HCT116 (cell line): ENCODE measurements at regions not wholly inside any gene's neighbourhood (a gene's known extent, or its start where the extent isn't known, plus 50 kb on each side); places are given as distances from the start of the nearest gene placed in this dataset.

Source experiments
- ATAC-seq: fragments of 200-7000 bp; cut with Tn5 transposase; 2 replicates; pipeline ENCODE4 v1.9.1; 2020; ENCODE audit warnings: mild to moderate bottlenecking, moderate library complexity
- BruUV-seq: library from RNA; stranded (reverse); fragments of 400-500 nt; replicated peaks from 2 replicates; lab custom pipeline; 2021; lab: Mats Ljungman, UMichigan
- CTCF ChIA-PET: fragments of 300-600 bp; sonication (Branson Sonifier 250); formaldehyde crosslinking; loops from one replicate; lab custom pipeline; 2021; ENCODE audit warnings: antibody characterized with exemption; lab: Charles Lee
- POLR2A ChIA-PET: fragments of 300-600, 350-600 bp; sonication (Branson Sonifier 250); formaldehyde crosslinking; loops from one replicate; lab custom pipeline; 2021; ENCODE audit warnings: antibody characterized with exemption; lab: Charles Lee
- RAD21 ChIA-PET, 2 experiments: fragments of 300-600 bp; sonication (Branson Sonifier 250); formaldehyde crosslinking; loops; one replicate each; lab custom pipeline; 2023; ENCODE audit warnings: low total read pairs in 2 of 2; ENCODE audit not compliant: uncharacterized antibody in 2 of 2, unreplicated experiment in 2 of 2, low non-redundant PET in 1 of 2; lab: Charles Lee
- DNase-seq: peaks from one replicate; pipeline ENCODE4 v3.0.0-alpha.2; 2010; ENCODE audit warnings: low read depth, low spot score
- H2AFZ ChIP-seq: fragments of 200-600 bp; shearing (Covaris generic), sonication (generic); 2 replicates; pipeline ENCODE4 v1.6.1; 2017; ENCODE audit warnings: low read depth, mixed run types, mixed read lengths, antibody characterized with exemption, low read length; ENCODE audit not compliant: poor library complexity, severe bottlenecking
- H3K27ac ChIP-seq: 2 replicates; pipeline ENCODE4 v1.5.1; 2012; ENCODE audit warnings: low read depth, low read length
- H3K27me3 ChIP-seq: fragments of 200-600 bp; sonication (generic); 2 replicates; pipeline ENCODE4 v1.6.1; 2016; ENCODE audit warnings: mixed run types, low read length, mixed read lengths; ENCODE audit not compliant: insufficient read depth
- H3K36me3 ChIP-seq, 2 experiments: fragments of 200-500 bp in 1 of 2; fragments of 200-600 bp in 1 of 2; sonication (Bioruptor generic) in 1 of 2; sonication (generic) in 1 of 2; 2 replicates each; pipeline versions ENCODE4 v1.5.1 to v1.6.1; 2014 to 2016; ENCODE audit warnings: low read length in 2 of 2, inconsistent platforms in 1 of 2, mixed read lengths in 1 of 2, mixed run types in 1 of 2; ENCODE audit not compliant: insufficient read depth in 2 of 2, control insufficient read depth in 1 of 2
- H3K4me1 ChIP-seq, 2 experiments: fragments of 200-600 bp in 1 of 2; sonication (generic) in 1 of 2; 2 replicates each; pipeline versions ENCODE4 v1.5.1 to v1.6.1; 2012 to 2017; ENCODE audit warnings: low read length in 2 of 2, inconsistent platforms in 1 of 2, mild to moderate bottlenecking in 1 of 2, mixed read lengths in 1 of 2, mixed run types in 1 of 2, moderate library complexity in 1 of 2; ENCODE audit not compliant: insufficient read depth in 2 of 2, control insufficient read depth in 1 of 2
- H3K4me2 ChIP-seq: fragments of 200-600 bp; sonication (generic); 2 replicates; pipeline ENCODE4 v1.6.1; 2017; ENCODE audit warnings: mixed run types, low read length, mixed read lengths
- H3K4me3 ChIP-seq, 2 experiments: fragments of 200-600 bp in 1 of 2; sonication (generic) in 1 of 2; replicated peaks in 1 of 2; 2 replicates each; pipeline ENCODE4 v1.5.1; 2011 to 2016; ENCODE audit warnings: low read length in 2 of 2, control low read depth in 1 of 2, low read depth in 1 of 2, mild to moderate bottlenecking in 1 of 2, mixed read lengths in 1 of 2, mixed run types in 1 of 2
- H3K79me2 ChIP-seq: fragments of 200-600 bp; sonication (generic); 2 replicates; pipeline ENCODE4 v1.6.1; 2017; ENCODE audit warnings: mild to moderate bottlenecking, mixed run types, low read length, moderate library complexity, mixed read lengths; ENCODE audit not compliant: insufficient read depth
- H3K9ac ChIP-seq: fragments of 200-600 bp; sonication (generic); 2 replicates; pipeline ENCODE4 v1.6.1; 2016; ENCODE audit warnings: low read length, mixed read lengths
- H3K9me2 ChIP-seq: fragments of 200-600 bp; sonication (generic), shearing (Covaris generic); 2 replicates; pipeline ENCODE4 v1.6.1; 2017; ENCODE audit warnings: mixed run types, mild to moderate bottlenecking, moderate library complexity; ENCODE audit not compliant: insufficient read depth
- H3K9me3 ChIP-seq, 2 experiments: fragments of 200-500 bp in 1 of 2; fragments of 200-600 bp in 1 of 2; sonication (Bioruptor generic) in 1 of 2; sonication (generic) in 1 of 2; 2 replicates each; pipeline ENCODE4 v1.6.1; 2014 to 2017; ENCODE audit warnings: low read length in 2 of 2, mixed read lengths in 2 of 2, inconsistent platforms in 1 of 2, low read depth in 1 of 2, mild to moderate bottlenecking in 1 of 2, mixed run types in 1 of 2, moderate library complexity in 1 of 2; ENCODE audit not compliant: control insufficient read depth in 1 of 2, insufficient read depth in 1 of 2
- H4K20me1 ChIP-seq: fragments of 200-600 bp; sonication (generic), shearing (Covaris generic); 2 replicates; pipeline ENCODE4 v1.6.1; 2017; ENCODE audit warnings: mixed run types, mild to moderate bottlenecking, moderate library complexity; ENCODE audit not compliant: insufficient read depth
- CEBPB ChIP-seq: IDR thresholded peaks from 2 replicates; pipeline ENCODE4 v1.6.1; 2012; ENCODE audit warnings: low read depth
- ELF1 ChIP-seq: IDR thresholded peaks from 2 replicates; pipeline ENCODE4 v1.6.1; 2012; ENCODE audit warnings: low read depth, borderline replicate concordance
- FOSL1 ChIP-seq: IDR thresholded peaks from 2 replicates; pipeline ENCODE4 v1.6.1; 2012; ENCODE audit warnings: low read depth
- JUND ChIP-seq: IDR thresholded peaks from 2 replicates; pipeline ENCODE4 v1.6.1; 2012
- POLR2A ChIP-seq: IDR thresholded peaks from 2 replicates; pipeline ENCODE4 v1.7.0; 2011; ENCODE audit warnings: borderline replicate concordance; ENCODE audit not compliant: insufficient read depth, insufficient read length; ENCODE audit errors: extremely low read depth
- SIN3A ChIP-seq: IDR thresholded peaks from 2 replicates; pipeline ENCODE4 v1.6.1; 2012; ENCODE audit warnings: low read depth
- SRF ChIP-seq: IDR thresholded peaks from 2 replicates; pipeline ENCODE4 v1.6.1; 2012; ENCODE audit warnings: low read depth
- TCF7L2 ChIP-seq: IDR thresholded peaks from 2 replicates; pipeline ENCODE4 v1.7.0; 2011; ENCODE audit warnings: borderline replicate concordance, inconsistent platforms; ENCODE audit not compliant: insufficient read depth, insufficient read length; ENCODE audit errors: extremely low read depth
- YY1 ChIP-seq: IDR thresholded peaks from 2 replicates; pipeline ENCODE4 v1.6.1; 2011; ENCODE audit warnings: low read length, low read depth, moderate library complexity, mild to moderate bottlenecking; ENCODE audit not compliant: insufficient replicate concordance; ENCODE audit errors: extremely low read depth
- ZNF274 ChIP-seq: fragments of 200-500 bp; sonication (Bioruptor generic); IDR thresholded peaks from 2 replicates; pipeline ENCODE4 v1.6.1; 2014; ENCODE audit warnings: mild to moderate bottlenecking, low read depth, low read length, inconsistent platforms
- intact Hi-C: fragments of 100-400 bp; cut with micrococcal nuclease; formaldehyde crosslinking; loops from 2 replicates; pipeline ENCODE4 v1.10.0; 2022
- TF ChIP-seq, protein P1 (sequence below), 3 experiments: fragments of 200-600 bp in 1 of 3; sonication (generic) in 1 of 3; IDR thresholded peaks in 2 of 3; conservative IDR thresholded peaks in 1 of 3; 2 replicates each; pipeline ENCODE4 v1.5.1; 2012 to 2017; ENCODE audit warnings: low read depth in 2 of 3, low read length in 2 of 3, antibody characterized with exemption in 1 of 3, borderline replicate concordance in 1 of 3, control low read depth in 1 of 3, mild to moderate bottlenecking in 1 of 3, mixed read lengths in 1 of 3, mixed run types in 1 of 3, moderate library complexity in 1 of 3; ENCODE audit not compliant: insufficient read depth in 1 of 3

- Histone ChIP-seq H4K20me1 (no peaks in the 10 kb centered on the region), H3K4me2 (no peak overlapping the region), H3K9me3 (no peaks in the 10 kb centered on the region), H3K4me1 (no peaks in the 10 kb centered on the region), H2AFZ (no peak overlapping the region), H3K27ac (no peak overlapping the region), H3K79me2 (no peaks in the 10 kb centered on the region), H3K27me3 (peaks cover 49% of the 10 kb centered on the region), H3K4me3 (no peak overlapping the region), H3K9ac (no peak overlapping the region), H3K9me2 (no peaks in the 10 kb centered on the region), H3K36me3 (no peaks in the 10 kb centered on the region)
- RAD21 ChIA-PET = no interaction called here
- CTCF ChIA-PET = interaction anchor here (1.5 to 6.0 kb wide), 2 partner anchors 80 to 573 kb away, joined by 7 to 125 read pairs; no protein-coding TSS in a partner anchor
- POLR2A ChIA-PET = no interaction called here
- intact Hi-C loops = loop anchor here (5.0 kb wide), 1 partner anchor 675 kb away; no protein-coding TSS in a partner anchor
- BruUV-seq = no TSS peak
- ATAC-seq = no peak
- no peak for DNase-seq
- TF ChIP-seq TCF7L2 (no peak), YY1 (no peak), JUND (no peak), SIN3A (no peak), ZNF274 (no peak), SRF (no peak), CEBPB (no peak), FOSL1 (no peak), POLR2A (no peak), ELF1 (no peak)
- TF ChIP-seq, protein P1, sequence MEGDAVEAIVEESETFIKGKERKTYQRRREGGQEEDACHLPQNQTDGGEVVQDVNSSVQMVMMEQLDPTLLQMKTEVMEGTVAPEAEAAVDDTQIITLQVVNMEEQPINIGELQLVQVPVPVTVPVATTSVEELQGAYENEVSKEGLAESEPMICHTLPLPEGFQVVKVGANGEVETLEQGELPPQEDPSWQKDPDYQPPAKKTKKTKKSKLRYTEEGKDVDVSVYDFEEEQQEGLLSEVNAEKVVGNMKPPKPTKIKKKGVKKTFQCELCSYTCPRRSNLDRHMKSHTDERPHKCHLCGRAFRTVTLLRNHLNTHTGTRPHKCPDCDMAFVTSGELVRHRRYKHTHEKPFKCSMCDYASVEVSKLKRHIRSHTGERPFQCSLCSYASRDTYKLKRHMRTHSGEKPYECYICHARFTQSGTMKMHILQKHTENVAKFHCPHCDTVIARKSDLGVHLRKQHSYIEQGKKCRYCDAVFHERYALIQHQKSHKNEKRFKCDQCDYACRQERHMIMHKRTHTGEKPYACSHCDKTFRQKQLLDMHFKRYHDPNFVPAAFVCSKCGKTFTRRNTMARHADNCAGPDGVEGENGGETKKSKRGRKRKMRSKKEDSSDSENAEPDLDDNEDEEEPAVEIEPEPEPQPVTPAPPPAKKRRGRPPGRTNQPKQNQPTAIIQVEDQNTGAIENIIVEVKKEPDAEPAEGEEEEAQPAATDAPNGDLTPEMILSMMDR (IDR thresholded peaks at IDR 0.05 in 2 of 3, conservative IDR thresholded peaks at IDR 0.05 in 1 of 3; ENCODE audit: borderline replicate concordance in 1 of 3, insufficient read depth in 1 of 3, low read depth in 2 of 3, low read length in 2 of 3) = no peak
Observed at GRCh38 chr4:147017081-147017480, 71.4 kb upstream of the TTC29 start.
